ENCODE measurements at regions not wholly inside any gene's neighbourhood (a gene's known extent, or its start where the extent isn't known, plus 50 kb on each side); places are given as distances from the start of the nearest gene placed in this dataset.

DNA sequence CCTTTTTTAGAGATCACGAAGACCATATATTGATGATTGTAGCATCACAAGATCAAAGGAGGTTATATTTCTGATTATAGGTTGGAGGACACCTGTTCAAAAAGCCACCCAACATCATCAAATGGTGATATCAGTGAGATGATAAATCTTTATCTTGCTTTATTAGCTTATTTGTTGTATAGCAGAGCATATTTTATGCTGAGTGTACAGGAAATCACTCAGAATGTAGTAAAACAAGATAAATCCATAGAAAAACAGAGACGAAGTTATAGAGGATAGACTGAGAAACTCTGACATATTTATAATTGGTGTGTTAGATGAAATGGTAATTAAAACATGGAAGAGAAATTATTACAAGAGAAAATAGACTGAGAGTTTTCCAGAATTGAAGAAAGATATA lies 69.8 kb upstream of the DMAC1 start:
- DNase-seq (ENCODE audit: low spot score), result no peak

DNA sequence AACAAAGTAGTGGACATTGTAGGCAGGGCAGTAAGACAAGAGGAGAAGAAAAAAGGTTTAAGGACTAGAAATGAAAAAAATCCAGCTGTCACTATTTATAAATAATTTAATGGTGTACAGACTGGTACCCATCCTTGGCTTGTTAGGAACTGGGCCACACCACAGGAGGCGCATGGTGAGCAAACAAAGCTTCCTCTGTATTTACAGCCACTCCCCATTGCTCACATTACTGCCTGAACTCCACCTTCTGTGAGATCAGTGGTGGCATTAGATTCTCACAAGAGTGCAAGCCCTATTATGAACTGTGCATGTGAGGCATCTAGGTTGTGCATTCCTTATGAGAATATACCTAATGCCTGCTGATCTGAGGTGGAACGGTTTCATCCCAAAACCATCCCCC lies 62.6 kb upstream of the DMAC1 start:
- DNase-seq (ENCODE audit: low spot score), result no peak

DNA sequence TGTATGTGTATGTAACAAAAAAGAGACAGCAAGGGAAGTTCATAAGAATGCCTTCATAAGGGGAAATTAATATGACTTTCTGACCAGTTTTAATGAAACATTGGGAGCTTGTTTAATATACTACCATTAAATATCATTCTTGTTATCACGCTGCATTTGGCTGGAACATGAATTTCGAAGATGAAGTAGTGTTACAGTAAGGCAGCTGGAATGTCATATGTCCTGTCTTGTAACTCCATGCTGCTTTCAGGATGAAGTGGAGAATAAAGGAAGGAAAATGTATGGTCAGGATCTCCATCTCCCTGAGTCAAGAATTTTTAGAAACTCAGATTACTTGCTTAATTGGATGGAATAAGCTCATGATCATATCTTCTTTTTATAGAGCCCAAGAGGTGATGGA lies 61.5 kb upstream of the DMAC1 start:
- no peak for DNase-seq (ENCODE audit: low spot score)

DNA sequence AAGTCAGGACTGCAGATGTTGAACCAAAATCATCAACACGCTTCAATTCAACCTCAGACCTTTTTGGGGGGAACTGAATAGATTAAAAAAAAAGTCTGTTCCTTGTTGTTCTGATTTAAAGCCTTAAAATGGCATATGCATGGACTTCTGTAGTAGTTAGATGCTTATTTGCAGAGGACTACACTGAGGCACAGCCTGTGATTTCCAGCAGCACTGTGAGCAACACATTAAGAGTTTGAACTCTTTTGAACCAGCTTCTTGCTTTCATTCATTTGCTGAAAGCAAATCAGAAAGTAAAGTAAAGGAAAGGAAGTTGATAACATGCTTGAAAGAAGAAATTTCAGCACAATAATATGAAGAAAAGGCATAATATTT lies 60.7 kb upstream of the DMAC1 start:
- DNase-seq (ENCODE audit: low spot score), result no peak

DNA sequence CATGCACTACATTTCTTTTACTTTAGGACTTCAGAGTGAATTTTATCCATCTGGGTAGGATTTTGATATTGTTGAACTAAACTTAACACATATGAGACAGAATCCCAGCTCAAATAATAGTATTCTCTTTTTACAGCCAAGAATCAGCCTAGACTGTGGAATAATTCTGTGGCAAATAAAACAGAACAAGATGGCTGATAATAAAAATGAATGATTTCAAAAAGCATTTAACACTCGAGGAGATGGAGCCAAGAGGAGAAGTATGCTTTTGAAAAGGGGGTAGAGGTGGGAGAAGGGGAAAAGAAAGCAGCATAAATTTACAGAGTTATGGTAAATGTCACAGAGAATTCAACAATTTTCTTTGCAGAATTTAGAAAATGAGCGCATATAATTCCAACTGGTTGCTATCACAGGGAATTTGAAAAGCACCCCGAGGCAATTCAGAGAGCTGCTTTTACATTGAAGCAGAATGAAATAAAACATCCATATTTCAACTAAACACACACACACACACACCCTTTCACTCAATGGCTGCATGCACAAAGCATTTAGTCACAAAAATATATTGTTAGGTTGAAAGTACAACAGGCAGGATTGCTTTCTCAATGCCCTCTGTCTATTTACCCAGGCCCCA lies 60.2 kb upstream of the DMAC1 start:
- DNase-seq (ENCODE audit: low spot score), result no peak

DNA sequence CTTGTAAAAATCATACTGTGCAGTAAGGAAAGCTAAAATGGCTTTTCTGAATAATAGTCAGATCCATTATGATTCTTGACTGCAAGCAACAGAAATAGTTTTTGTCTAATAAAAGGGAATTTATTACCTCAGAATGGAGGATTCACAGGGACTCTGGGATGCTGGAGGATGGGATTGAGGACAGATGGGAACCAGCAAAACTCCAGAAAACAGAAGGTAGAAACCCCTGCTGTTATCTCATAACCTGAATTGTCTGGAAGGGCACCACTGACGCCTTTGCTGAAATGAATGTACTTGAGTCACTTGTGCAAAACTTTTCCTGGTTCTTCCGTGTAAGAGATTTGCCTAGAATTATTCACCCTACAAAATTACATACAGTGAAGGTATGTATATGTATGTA lies 58.6 kb upstream of the DMAC1 start:
- no peak for DNase-seq (ENCODE audit: low spot score)

DNA sequence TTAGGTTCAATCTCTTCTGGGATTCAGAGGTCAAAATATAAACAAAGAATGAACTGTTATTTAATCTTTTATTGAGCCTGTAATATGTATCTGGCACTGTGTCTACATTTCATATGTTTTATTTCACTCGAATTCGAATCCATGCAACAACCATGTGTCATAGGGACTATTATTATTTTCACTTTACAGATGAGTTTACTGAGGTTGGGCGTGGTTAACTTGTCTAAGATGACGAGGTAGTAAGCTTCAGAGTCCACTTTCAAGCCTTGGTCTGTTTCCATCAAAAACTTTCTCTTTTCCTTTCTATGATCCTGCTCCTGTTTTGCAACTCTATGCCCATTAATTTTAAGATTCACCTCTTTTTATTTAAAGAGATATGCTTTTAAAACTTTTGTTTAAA lies 55.2 kb upstream of the DMAC1 start:
- DNase-seq (ENCODE audit: low spot score), result no peak
